ENCODE measurements at regions not wholly inside any gene's neighbourhood (a gene's known extent, or its start where the extent isn't known, plus 50 kb on each side); places are given as distances from the start of the nearest gene placed in this dataset.

DNA sequence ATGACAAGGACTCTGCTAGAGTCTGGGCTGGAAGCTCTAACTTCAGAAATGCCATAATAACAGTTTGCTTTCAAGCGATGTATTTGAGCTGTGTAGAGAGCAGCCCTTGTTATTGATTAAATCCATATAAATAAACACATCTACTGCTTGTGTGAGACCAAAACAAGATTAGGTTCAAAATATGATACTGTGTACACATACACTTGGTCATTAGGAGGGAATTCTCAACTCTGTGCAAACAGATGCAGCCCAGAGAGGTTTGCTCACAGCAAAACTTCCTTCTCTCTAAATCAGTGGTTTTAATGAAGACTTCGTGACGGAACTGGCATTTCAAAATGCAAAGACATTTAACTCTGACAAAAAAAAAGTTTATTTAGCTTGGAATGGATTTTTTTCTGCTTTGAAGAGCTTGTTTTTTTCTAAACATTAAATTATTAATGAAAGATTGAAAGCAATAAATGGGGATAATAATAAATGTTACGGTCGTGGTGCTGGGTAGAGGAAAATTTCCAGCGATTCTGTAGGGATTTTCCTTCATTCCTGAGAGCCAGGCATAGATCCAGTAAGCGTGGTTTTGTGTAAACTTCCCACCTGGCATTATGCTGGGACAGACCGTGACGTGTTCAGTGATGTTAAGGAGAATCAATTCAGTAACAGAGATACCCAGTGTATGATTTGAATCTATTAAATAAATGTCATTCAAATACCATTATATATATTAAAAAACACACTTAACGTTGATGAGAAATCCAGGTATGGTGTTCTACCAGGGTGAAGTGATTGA, 213.7 kb downstream of the TEX29 start:
- TF ChIP-seq, protein P1, sequence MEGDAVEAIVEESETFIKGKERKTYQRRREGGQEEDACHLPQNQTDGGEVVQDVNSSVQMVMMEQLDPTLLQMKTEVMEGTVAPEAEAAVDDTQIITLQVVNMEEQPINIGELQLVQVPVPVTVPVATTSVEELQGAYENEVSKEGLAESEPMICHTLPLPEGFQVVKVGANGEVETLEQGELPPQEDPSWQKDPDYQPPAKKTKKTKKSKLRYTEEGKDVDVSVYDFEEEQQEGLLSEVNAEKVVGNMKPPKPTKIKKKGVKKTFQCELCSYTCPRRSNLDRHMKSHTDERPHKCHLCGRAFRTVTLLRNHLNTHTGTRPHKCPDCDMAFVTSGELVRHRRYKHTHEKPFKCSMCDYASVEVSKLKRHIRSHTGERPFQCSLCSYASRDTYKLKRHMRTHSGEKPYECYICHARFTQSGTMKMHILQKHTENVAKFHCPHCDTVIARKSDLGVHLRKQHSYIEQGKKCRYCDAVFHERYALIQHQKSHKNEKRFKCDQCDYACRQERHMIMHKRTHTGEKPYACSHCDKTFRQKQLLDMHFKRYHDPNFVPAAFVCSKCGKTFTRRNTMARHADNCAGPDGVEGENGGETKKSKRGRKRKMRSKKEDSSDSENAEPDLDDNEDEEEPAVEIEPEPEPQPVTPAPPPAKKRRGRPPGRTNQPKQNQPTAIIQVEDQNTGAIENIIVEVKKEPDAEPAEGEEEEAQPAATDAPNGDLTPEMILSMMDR (IDR thresholded peaks at IDR 0.05), result no peak
- no peak for TF ChIP-seq POLR2A (IDR thresholded peaks at IDR 0.05)
